Liver (tissue), 8 donors: ENCODE measurements at regions not wholly inside any gene's neighbourhood (a gene's known extent, or its start where the extent isn't known, plus 50 kb on each side); places are given as distances from the start of the nearest gene placed in this dataset.

ENCODE experiments used
- DNase-seq: peaks from one replicate; pipeline ENCODE4 v3.0.0-alpha.2; 2017; ENCODE audit warnings: low spot score
- H3K27ac ChIP-seq, 2 donors: one replicate each; pipeline ENCODE4 v1.7.0; 2013; ENCODE audit warnings: inconsistent platforms in 2 of 2, low read length in 2 of 2, control low read depth in 1 of 2, low read depth in 1 of 2, mild to moderate bottlenecking in 1 of 2
- H3K27me3 ChIP-seq, 4 donors: one replicate each; pipeline versions ENCODE4 v1.6.1 to v1.7.0; 2013; ENCODE audit warnings: low read length in 3 of 4, inconsistent platforms in 1 of 4, mild to moderate bottlenecking in 1 of 4, moderate library complexity in 1 of 4; ENCODE audit not compliant: control insufficient read depth in 4 of 4, insufficient read depth in 4 of 4
- H3K36me3 ChIP-seq, 4 donors: one replicate each; pipeline versions ENCODE4 v1.6.1 to v1.7.0; 2013; ENCODE audit warnings: low read length in 3 of 4, mild to moderate bottlenecking in 3 of 4, low read depth in 1 of 4, moderate library complexity in 1 of 4; ENCODE audit not compliant: control insufficient read depth in 4 of 4, insufficient read depth in 3 of 4
- H3K4me1 ChIP-seq, 4 donors: one replicate each; pipeline versions ENCODE4 v1.6.1 to v1.7.0; 2013; ENCODE audit warnings: low read length in 3 of 4, mild to moderate bottlenecking in 3 of 4, moderate library complexity in 1 of 4; ENCODE audit not compliant: control insufficient read depth in 4 of 4, insufficient read depth in 4 of 4
- H3K4me3 ChIP-seq, 3 donors: one replicate each; pipeline versions ENCODE4 v1.6.1 to v1.7.0; 2013; ENCODE audit warnings: low read length in 3 of 3, control low read depth in 1 of 3, low read depth in 1 of 3, mild to moderate bottlenecking in 1 of 3
- H3K9ac ChIP-seq, 2 donors: one replicate each; pipeline ENCODE4 v1.7.0; 2013; ENCODE audit warnings: low read length in 2 of 2, mild to moderate bottlenecking in 2 of 2, moderate library complexity in 2 of 2, control low read depth in 1 of 2, low read depth in 1 of 2
- H3K9me3 ChIP-seq, 4 donors: one replicate each; pipeline versions ENCODE4 v1.6.1 to v1.7.0; 2013; ENCODE audit warnings: low read length in 3 of 4; ENCODE audit not compliant: control insufficient read depth in 4 of 4
- FOXA1 ChIP-seq: IDR thresholded peaks from 2 replicates; pipeline ENCODE4 v1.6.1; 2016; ENCODE audit warnings: antibody characterized with exemption
- GABPA ChIP-seq, 2 donors: IDR thresholded peaks in 1 of 2; conservative IDR thresholded peaks in 1 of 2; 2 replicates each; pipeline ENCODE4 v1.6.1; 2016; ENCODE audit warnings: antibody characterized with exemption in 2 of 2, mild to moderate bottlenecking in 1 of 2, moderate library complexity in 1 of 2
- HNF4A ChIP-seq, 2 donors: conservative IDR thresholded peaks; 2 replicates each; pipeline ENCODE4 v1.6.1; 2016; ENCODE audit warnings: antibody characterized with exemption in 2 of 2, mild to moderate bottlenecking in 2 of 2
- HNF4G ChIP-seq: IDR thresholded peaks from 2 replicates; pipeline ENCODE4 v1.6.1; 2016; ENCODE audit warnings: antibody characterized with exemption
- JUND ChIP-seq, 2 donors: IDR thresholded peaks; 2 replicates each; pipeline ENCODE4 v1.6.1; 2016; ENCODE audit warnings: antibody characterized with exemption in 2 of 2
- NR2F2 ChIP-seq: IDR thresholded peaks from 2 replicates; pipeline ENCODE4 v1.6.1; 2016; ENCODE audit warnings: antibody characterized with exemption
- RAD21 ChIP-seq, 2 donors: IDR thresholded peaks; 2 replicates each; pipeline ENCODE4 v1.6.1; 2016; ENCODE audit warnings: antibody characterized with exemption in 2 of 2, mild to moderate bottlenecking in 2 of 2
- RXRA ChIP-seq, 2 donors: IDR thresholded peaks; 2 replicates each; pipeline ENCODE4 v1.6.1; 2017 to 2018; ENCODE audit warnings: antibody characterized with exemption in 2 of 2, mild to moderate bottlenecking in 1 of 2
- SP1 ChIP-seq: IDR thresholded peaks from 2 replicates; pipeline ENCODE4 v1.6.1; 2018; ENCODE audit warnings: antibody characterized with exemption, mild to moderate bottlenecking
- TAF1 ChIP-seq: conservative IDR thresholded peaks from 2 replicates; pipeline ENCODE4 v1.6.1; 2016; ENCODE audit warnings: antibody characterized with exemption, mild to moderate bottlenecking
- YY1 ChIP-seq: IDR thresholded peaks from 2 replicates; pipeline ENCODE4 v1.6.1; 2016; ENCODE audit warnings: antibody characterized with exemption, mild to moderate bottlenecking
- WGBS: extraction: QIAGEN DNeasy Blood & Tissue Kit; methylation state at CpG from one replicate; pipeline ENCODE4 v1.1.7; 2013; 5-methylcytosine and 5-hydroxymethylcytosine counted together
- TF ChIP-seq, protein P1 (sequence below): IDR thresholded peaks from 2 replicates; pipeline ENCODE4 v1.6.1; 2016; ENCODE audit warnings: antibody characterized with exemption
- TF ChIP-seq, protein P2 (sequence below): fragments of 150-350 bp; IDR thresholded peaks from 2 replicates; pipeline ENCODE4 v1.5.1; 2017; ENCODE audit warnings: improper control_type of control experiment, low read depth, low read length; ENCODE audit not compliant: missing input control
- TF ChIP-seq, protein P3 (sequence below): IDR thresholded peaks from 2 replicates; pipeline ENCODE4 v1.6.1; 2016; ENCODE audit warnings: antibody characterized with exemption
- TF ChIP-seq, protein P4 (sequence below): IDR thresholded peaks from 2 replicates; pipeline ENCODE4 v1.6.1; 2016; ENCODE audit warnings: antibody characterized with exemption
- TF ChIP-seq, protein P5 (sequence below): IDR thresholded peaks from 2 replicates; pipeline ENCODE4 v1.6.1; 2016; ENCODE audit warnings: antibody characterized with exemption, mild to moderate bottlenecking
- donor health status: healthy.
- donor health status: healthy.
- donor health status: healthy.
- donor health status: healthy.
- donor health status: healthy.

DNA sequence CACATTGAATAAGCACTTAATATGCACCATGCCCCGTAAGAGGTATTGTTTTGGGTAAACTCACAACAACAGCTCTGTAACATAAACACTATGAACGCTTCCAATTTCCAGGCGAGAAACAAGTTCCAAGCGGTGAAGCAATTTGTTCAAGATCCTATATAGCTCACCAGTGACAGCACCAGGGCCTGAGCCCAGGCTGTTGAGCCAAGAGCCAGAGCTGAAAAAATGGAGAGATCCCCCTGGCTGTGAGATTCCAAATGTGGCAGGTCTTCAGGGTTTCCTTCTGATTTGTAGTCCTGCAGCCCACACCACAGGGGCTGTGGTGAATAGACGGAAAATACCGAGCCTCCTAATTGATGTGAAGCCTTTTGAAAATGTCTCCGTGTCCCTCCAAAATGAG is 268.0 kb upstream of the KIRREL3 start (continued):
- TF ChIP-seq, protein P1, sequence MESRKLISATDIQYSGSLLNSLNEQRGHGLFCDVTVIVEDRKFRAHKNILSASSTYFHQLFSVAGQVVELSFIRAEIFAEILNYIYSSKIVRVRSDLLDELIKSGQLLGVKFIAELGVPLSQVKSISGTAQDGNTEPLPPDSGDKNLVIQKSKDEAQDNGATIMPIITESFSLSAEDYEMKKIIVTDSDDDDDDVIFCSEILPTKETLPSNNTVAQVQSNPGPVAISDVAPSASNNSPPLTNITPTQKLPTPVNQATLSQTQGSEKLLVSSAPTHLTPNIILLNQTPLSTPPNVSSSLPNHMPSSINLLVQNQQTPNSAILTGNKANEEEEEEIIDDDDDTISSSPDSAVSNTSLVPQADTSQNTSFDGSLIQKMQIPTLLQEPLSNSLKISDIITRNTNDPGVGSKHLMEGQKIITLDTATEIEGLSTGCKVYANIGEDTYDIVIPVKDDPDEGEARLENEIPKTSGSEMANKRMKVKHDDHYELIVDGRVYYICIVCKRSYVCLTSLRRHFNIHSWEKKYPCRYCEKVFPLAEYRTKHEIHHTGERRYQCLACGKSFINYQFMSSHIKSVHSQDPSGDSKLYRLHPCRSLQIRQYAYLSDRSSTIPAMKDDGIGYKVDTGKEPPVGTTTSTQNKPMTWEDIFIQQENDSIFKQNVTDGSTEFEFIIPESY: no peak
- TF ChIP-seq, protein P2, sequence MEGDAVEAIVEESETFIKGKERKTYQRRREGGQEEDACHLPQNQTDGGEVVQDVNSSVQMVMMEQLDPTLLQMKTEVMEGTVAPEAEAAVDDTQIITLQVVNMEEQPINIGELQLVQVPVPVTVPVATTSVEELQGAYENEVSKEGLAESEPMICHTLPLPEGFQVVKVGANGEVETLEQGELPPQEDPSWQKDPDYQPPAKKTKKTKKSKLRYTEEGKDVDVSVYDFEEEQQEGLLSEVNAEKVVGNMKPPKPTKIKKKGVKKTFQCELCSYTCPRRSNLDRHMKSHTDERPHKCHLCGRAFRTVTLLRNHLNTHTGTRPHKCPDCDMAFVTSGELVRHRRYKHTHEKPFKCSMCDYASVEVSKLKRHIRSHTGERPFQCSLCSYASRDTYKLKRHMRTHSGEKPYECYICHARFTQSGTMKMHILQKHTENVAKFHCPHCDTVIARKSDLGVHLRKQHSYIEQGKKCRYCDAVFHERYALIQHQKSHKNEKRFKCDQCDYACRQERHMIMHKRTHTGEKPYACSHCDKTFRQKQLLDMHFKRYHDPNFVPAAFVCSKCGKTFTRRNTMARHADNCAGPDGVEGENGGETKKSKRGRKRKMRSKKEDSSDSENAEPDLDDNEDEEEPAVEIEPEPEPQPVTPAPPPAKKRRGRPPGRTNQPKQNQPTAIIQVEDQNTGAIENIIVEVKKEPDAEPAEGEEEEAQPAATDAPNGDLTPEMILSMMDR: no peak

DNA sequence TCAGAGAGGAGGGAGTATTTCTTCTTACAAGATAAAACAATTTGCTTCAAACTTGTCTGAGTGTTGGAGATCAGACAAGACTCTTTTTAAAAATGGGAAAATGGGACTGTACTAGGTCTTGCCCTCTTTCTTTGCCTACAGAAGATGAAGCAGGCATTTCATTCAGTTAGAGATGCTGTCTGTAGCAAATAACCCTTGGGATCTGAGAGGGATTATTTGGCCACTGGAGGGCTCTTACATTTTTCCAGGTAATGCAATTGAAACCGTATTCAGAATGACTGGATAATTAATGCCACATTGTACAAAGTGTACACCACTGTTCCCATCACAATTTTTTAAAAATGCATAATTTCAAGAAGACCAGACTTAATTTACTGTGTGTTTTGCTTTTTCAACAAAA is 258.5 kb upstream of the KIRREL3 start:
- Histone ChIP-seq H3K9ac (no peak overlapping the region), H3K36me3 (no peaks in the 10 kb centered on the region), H3K27me3 (no peaks in the 10 kb centered on the region), H3K27ac (no peak overlapping the region), H3K9me3 (no peaks in the 10 kb centered on the region), H3K4me1 (no peaks in the 10 kb centered on the region), H3K4me3 (no peak overlapping the region)
- TF ChIP-seq GABPA (IDR thresholded peaks at IDR 0.05 in 1 of 2, conservative IDR thresholded peaks at IDR 0.05 in 1 of 2): no peak
- TF ChIP-seq FOXA1: no peak
- no peak for TF ChIP-seq RXRA (IDR thresholded peaks at IDR 0.05)
- TF ChIP-seq, protein P3, sequence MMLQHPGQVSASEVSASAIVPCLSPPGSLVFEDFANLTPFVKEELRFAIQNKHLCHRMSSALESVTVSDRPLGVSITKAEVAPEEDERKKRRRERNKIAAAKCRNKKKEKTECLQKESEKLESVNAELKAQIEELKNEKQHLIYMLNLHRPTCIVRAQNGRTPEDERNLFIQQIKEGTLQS: no peak
- TF ChIP-seq, protein P4, sequence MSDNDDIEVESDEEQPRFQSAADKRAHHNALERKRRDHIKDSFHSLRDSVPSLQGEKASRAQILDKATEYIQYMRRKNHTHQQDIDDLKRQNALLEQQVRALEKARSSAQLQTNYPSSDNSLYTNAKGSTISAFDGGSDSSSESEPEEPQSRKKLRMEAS: no peak
- TF ChIP-seq YY1: no peak
- TF ChIP-seq HNF4G: no peak
- TF ChIP-seq, protein P5, sequence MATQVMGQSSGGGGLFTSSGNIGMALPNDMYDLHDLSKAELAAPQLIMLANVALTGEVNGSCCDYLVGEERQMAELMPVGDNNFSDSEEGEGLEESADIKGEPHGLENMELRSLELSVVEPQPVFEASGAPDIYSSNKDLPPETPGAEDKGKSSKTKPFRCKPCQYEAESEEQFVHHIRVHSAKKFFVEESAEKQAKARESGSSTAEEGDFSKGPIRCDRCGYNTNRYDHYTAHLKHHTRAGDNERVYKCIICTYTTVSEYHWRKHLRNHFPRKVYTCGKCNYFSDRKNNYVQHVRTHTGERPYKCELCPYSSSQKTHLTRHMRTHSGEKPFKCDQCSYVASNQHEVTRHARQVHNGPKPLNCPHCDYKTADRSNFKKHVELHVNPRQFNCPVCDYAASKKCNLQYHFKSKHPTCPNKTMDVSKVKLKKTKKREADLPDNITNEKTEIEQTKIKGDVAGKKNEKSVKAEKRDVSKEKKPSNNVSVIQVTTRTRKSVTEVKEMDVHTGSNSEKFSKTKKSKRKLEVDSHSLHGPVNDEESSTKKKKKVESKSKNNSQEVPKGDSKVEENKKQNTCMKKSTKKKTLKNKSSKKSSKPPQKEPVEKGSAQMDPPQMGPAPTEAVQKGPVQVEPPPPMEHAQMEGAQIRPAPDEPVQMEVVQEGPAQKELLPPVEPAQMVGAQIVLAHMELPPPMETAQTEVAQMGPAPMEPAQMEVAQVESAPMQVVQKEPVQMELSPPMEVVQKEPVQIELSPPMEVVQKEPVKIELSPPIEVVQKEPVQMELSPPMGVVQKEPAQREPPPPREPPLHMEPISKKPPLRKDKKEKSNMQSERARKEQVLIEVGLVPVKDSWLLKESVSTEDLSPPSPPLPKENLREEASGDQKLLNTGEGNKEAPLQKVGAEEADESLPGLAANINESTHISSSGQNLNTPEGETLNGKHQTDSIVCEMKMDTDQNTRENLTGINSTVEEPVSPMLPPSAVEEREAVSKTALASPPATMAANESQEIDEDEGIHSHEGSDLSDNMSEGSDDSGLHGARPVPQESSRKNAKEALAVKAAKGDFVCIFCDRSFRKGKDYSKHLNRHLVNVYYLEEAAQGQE: no peak
- TF ChIP-seq RAD21 (IDR thresholded peaks at IDR 0.05): no peak
- TF ChIP-seq TAF1: no peak
- TF ChIP-seq, protein P1: no peak
- no peak for TF ChIP-seq JUND (IDR thresholded peaks at IDR 0.05)
- no peak for TF ChIP-seq HNF4A (conservative IDR thresholded peaks at IDR 0.05)
- TF ChIP-seq NR2F2: no peak
- no peak for TF ChIP-seq SP1
- 65% methylated on average over 1 of the region's 1 CpG for WGBS
- DNase-seq: no peak
